ENCODE measurements at regions not wholly inside any gene's neighbourhood (a gene's known extent, or its start where the extent isn't known, plus 50 kb on each side); places are given as distances from the start of the nearest gene placed in this dataset.

- DNase-seq: peak; percentile 88
These were observed 93.9 kb upstream of the RASGRF1 start for GRCh38 chr15:79184465-79184892.

GRCh38 chr15:79180318-79180717, 89.7 kb upstream of the RASGRF1 start:
- DNase-seq: no peak

- no peak for DNase-seq
These were observed 89.0 kb upstream of the RASGRF1 start for GRCh38 chr15:79179597-79179996.

- DNase-seq: no peak
These were observed 88.6 kb upstream of the RASGRF1 start for GRCh38 chr15:79179108-79179561.

GRCh38 chr15:79178594-79178993, 88.0 kb upstream of the RASGRF1 start:
- DNase-seq: no peak

- DNase-seq: no peak
These were observed 85.6 kb upstream of the RASGRF1 start for GRCh38 chr15:79176151-79176550.

- DNase-seq: no peak
These were observed 82.4 kb upstream of the RASGRF1 start for GRCh38 chr15:79172801-79173460.

GRCh38 chr15:79172032-79172481, 81.5 kb upstream of the RASGRF1 start:
- DNase-seq: peak; percentile 64

- peak; percentile 50 for DNase-seq
These were observed 80.9 kb upstream of the RASGRF1 start for GRCh38 chr15:79171320-79172031.

- peak; percentile 73 for DNase-seq
These were observed 79.7 kb upstream of the RASGRF1 start for GRCh38 chr15:79170256-79170664.

- no peak for DNase-seq
These were observed 79.0 kb upstream of the RASGRF1 start for GRCh38 chr15:79169526-79170133.

GRCh38 chr15:79168922-79169456, 78.4 kb upstream of the RASGRF1 start:
- peak; percentile 87 for DNase-seq

- DNase-seq: no peak
These were observed 77.2 kb upstream of the RASGRF1 start for GRCh38 chr15:79167776-79168175.

- no peak for DNase-seq
These were observed 75.9 kb upstream of the RASGRF1 start for GRCh38 chr15:79166311-79166955.

GRCh38 chr15:79164465-79164864, 73.9 kb upstream of the RASGRF1 start:
- no peak for DNase-seq

GRCh38 chr15:79164043-79164442, 73.5 kb upstream of the RASGRF1 start:
- no peak for DNase-seq

GRCh38 chr15:79163395-79163794, 72.8 kb upstream of the RASGRF1 start:
- no peak for DNase-seq

GRCh38 chr15:79161837-79162508, 71.4 kb upstream of the RASGRF1 start:
- DNase-seq: no peak

- DNase-seq: no peak
These were observed 69.6 kb upstream of the RASGRF1 start for GRCh38 chr15:79160211-79160610.

- no peak for DNase-seq
These were observed 67.3 kb upstream of the RASGRF1 start for GRCh38 chr15:79157631-79158592.

- no peak for DNase-seq
These were observed 66.3 kb upstream of the RASGRF1 start for GRCh38 chr15:79156704-79157375.

All from eye (tissue), 1 donor.